ENCODE measurements at regions not wholly inside any gene's neighbourhood (a gene's known extent, or its start where the extent isn't known, plus 50 kb on each side); places are given as distances from the start of the nearest gene placed in this dataset.

- H3K9me3 Mint-ChIP-seq (ENCODE audit: low read depth), result no peaks in the 10 kb centered on the region
Measured at GRCh38 chr1:226489718-226490425, 58.7 kb upstream of the STUM start.

GRCh38 chr1:226490426-226490809, 58.1 kb upstream of the STUM start:
- H3K9me3 Mint-ChIP-seq (ENCODE audit: low read depth), result no peaks in the 10 kb centered on the region
- H3K27me3 Mint-ChIP-seq (ENCODE audit: low read depth), result peaks cover 39% of the 10 kb centered on the region
- TF ChIP-seq CTCF (IDR thresholded peaks at IDR 0.05), result no peak
- H3K4me1 Mint-ChIP-seq (ENCODE audit: low read depth), result no peaks in the 10 kb centered on the region
- DNase-seq (ENCODE audit: low spot score), result no peak
- no peak overlapping the region for H3K27ac Mint-ChIP-seq (ENCODE audit: unreplicated experiment)
- H3K36me3 Mint-ChIP-seq (ENCODE audit: low read depth), result no peaks in the 10 kb centered on the region
- no peak overlapping the region for H3K4me3 Mint-ChIP-seq (ENCODE audit: unreplicated experiment)

More at GRCh38 chr1:226489718-226490425, 58.7 kb upstream of the STUM start:
- Mint-ChIP-seq H3K27me3 (ENCODE audit: low read depth) (peaks cover 45% of the 10 kb centered on the region), H3K36me3 (ENCODE audit: low read depth) (no peaks in the 10 kb centered on the region), H3K4me1 (ENCODE audit: low read depth) (no peaks in the 10 kb centered on the region), H3K27ac (ENCODE audit: unreplicated experiment) (no peak overlapping the region), H3K4me3 (ENCODE audit: unreplicated experiment) (no peak overlapping the region)
- no peak for DNase-seq (ENCODE audit: low spot score)
- no peak for TF ChIP-seq CTCF (IDR thresholded peaks at IDR 0.05)

- peaks cover 38% of the 10 kb centered on the region for H3K27me3 Mint-ChIP-seq (ENCODE audit: low read depth)
- no peak overlapping the region for H3K27ac Mint-ChIP-seq (ENCODE audit: unreplicated experiment)
- H3K4me1 Mint-ChIP-seq (ENCODE audit: low read depth), result no peaks in the 10 kb centered on the region
Measured at GRCh38 chr1:226491093-226491850, 57.3 kb upstream of the STUM start.

GRCh38 chr1:226492426-226493137, 56.0 kb upstream of the STUM start:
- Mint-ChIP-seq H3K27me3 (ENCODE audit: low read depth) (peaks cover 37% of the 10 kb centered on the region), H3K36me3 (ENCODE audit: low read depth) (no peaks in the 10 kb centered on the region)

More at GRCh38 chr1:226491093-226491850, 57.3 kb upstream of the STUM start:
- no peak for TF ChIP-seq CTCF (IDR thresholded peaks at IDR 0.05)
- H3K36me3 Mint-ChIP-seq (ENCODE audit: low read depth), result no peaks in the 10 kb centered on the region
- DNase-seq (ENCODE audit: low spot score), result no peak
- no peak overlapping the region for H3K4me3 Mint-ChIP-seq (ENCODE audit: unreplicated experiment)
- no peaks in the 10 kb centered on the region for H3K9me3 Mint-ChIP-seq (ENCODE audit: low read depth)

More at GRCh38 chr1:226492426-226493137, 56.0 kb upstream of the STUM start:
- Mint-ChIP-seq H3K27ac (ENCODE audit: unreplicated experiment) (no peak overlapping the region), H3K4me3 (ENCODE audit: unreplicated experiment) (no peak overlapping the region), H3K9me3 (ENCODE audit: low read depth) (no peaks in the 10 kb centered on the region), H3K4me1 (ENCODE audit: low read depth) (no peaks in the 10 kb centered on the region)
- TF ChIP-seq CTCF (IDR thresholded peaks at IDR 0.05), result no peak
- no peak for DNase-seq (ENCODE audit: low spot score)
